Osteoblast (primary cell): ENCODE measurements at regions not wholly inside any gene's neighbourhood (a gene's known extent, or its start where the extent isn't known, plus 50 kb on each side); places are given as distances from the start of the nearest gene placed in this dataset.

Experiments
- DNase-seq: peaks from one replicate; pipeline ENCODE4 v3.0.0; 2011; ENCODE audit warnings: low spot score, mixed read lengths; ENCODE audit not compliant: insufficient read length; ENCODE audit errors: missing footprints
- H2AFZ ChIP-seq: 2 replicates; pipeline ENCODE4 v1.6.0; 2011; ENCODE audit warnings: mild to moderate bottlenecking, low read length
- H3K27ac ChIP-seq: 2 replicates; pipeline ENCODE4 v1.5.1; 2011; ENCODE audit warnings: mild to moderate bottlenecking, low read depth, low read length, moderate library complexity
- H3K27me3 ChIP-seq: 2 replicates; pipeline ENCODE4 v1.6.0; 2012; ENCODE audit warnings: mild to moderate bottlenecking, control low read depth, inconsistent platforms, low read length, moderate library complexity; ENCODE audit not compliant: insufficient read depth
- H3K36me3 ChIP-seq: 2 replicates; pipeline ENCODE4 v1.5.1; 2011; ENCODE audit warnings: mild to moderate bottlenecking, low read length, control low read depth, moderate library complexity; ENCODE audit not compliant: insufficient read depth
- H3K4me1 ChIP-seq: 2 replicates; pipeline ENCODE4 v1.5.1; 2011; ENCODE audit warnings: mild to moderate bottlenecking, low read length, control low read depth, moderate library complexity; ENCODE audit not compliant: insufficient read depth
- H3K4me2 ChIP-seq: 2 replicates; pipeline ENCODE4 v1.6.0; 2011; ENCODE audit warnings: mild to moderate bottlenecking, low read length; ENCODE audit not compliant: insufficient read depth
- H3K4me3 ChIP-seq: fragments of 200-600 bp; sonication (generic); 3 replicates; pipeline ENCODE4 v1.5.1; 2012; ENCODE audit warnings: mild to moderate bottlenecking, low read length, inconsistent platforms; ENCODE audit not compliant: insufficient read depth
- H3K79me2 ChIP-seq: 2 replicates; pipeline ENCODE4 v1.6.0; 2012; ENCODE audit warnings: mild to moderate bottlenecking, low read length, control low read depth, inconsistent platforms; ENCODE audit not compliant: insufficient read depth
- H3K9me3 ChIP-seq: 2 replicates; pipeline ENCODE4 v1.5.1; 2011; ENCODE audit warnings: low read depth, low read length, control low read depth
- H4K20me1 ChIP-seq: 2 replicates; pipeline ENCODE4 v1.6.0; 2012; ENCODE audit warnings: mild to moderate bottlenecking, low read length, control low read depth; ENCODE audit not compliant: insufficient read depth
- CTCF ChIP-seq: IDR thresholded peaks from 2 replicates; pipeline ENCODE4 v1.5.1; 2011; ENCODE audit warnings: mild to moderate bottlenecking, low read depth, low read length, moderate library complexity; ENCODE audit errors: extremely low read depth

DNA sequence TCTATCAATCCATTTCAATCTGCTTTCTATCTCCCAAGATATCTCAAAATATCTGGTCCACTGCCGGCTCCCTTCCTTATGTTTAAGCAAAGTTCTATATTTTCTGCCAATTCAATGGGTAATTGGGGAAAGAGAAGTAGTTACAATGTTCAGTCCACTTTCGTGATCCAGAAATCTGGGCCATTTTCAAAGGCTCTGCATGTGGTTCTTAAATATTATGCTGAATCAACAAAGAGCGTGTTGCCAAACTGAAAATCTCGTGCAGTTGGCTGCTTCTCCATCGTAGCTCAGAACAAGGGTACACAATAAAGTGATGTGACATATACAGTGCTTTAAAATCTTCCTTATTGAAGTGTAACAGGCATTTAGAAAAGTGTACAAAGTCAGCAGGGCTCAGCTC lies 863.1 kb downstream of the RNF144A start:
- no peak for TF ChIP-seq CTCF

GRCh38 chr2:7785700-7786099 lies 868.5 kb downstream of the RNF144A start:
- no peaks in the 10 kb centered on the region for H3K79me2 ChIP-seq
- no peaks in the 10 kb centered on the region for H3K36me3 ChIP-seq
- H2AFZ ChIP-seq = no peak overlapping the region
- no peak overlapping the region for H3K27ac ChIP-seq
- TF ChIP-seq CTCF = no peak
- no peaks in the 10 kb centered on the region for H3K27me3 ChIP-seq
- no peak for DNase-seq
- no peaks in the 10 kb centered on the region for H4K20me1 ChIP-seq
- no peak overlapping the region for H3K4me3 ChIP-seq
- no peaks in the 10 kb centered on the region for H3K4me1 ChIP-seq
- no peaks in the 10 kb centered on the region for H3K9me3 ChIP-seq
- H3K4me2 ChIP-seq = no peak overlapping the region

More for the DNA sequence above, 863.1 kb downstream of the RNF144A start:
- H3K4me1 ChIP-seq = no peaks in the 10 kb centered on the region
- no peak overlapping the region for H2AFZ ChIP-seq
- H3K79me2 ChIP-seq = no peaks in the 10 kb centered on the region
- no peaks in the 10 kb centered on the region for H3K9me3 ChIP-seq
- no peak overlapping the region for H3K4me3 ChIP-seq
- no peaks in the 10 kb centered on the region for H4K20me1 ChIP-seq
- H3K27me3 ChIP-seq = no peaks in the 10 kb centered on the region
- no peak overlapping the region for H3K4me2 ChIP-seq
- H3K27ac ChIP-seq = no peak overlapping the region
- no peaks in the 10 kb centered on the region for H3K36me3 ChIP-seq
- no peak for DNase-seq

GRCh38 chr2:7788736-7789135 lies 871.5 kb downstream of the RNF144A start:
- H3K27me3 ChIP-seq = no peaks in the 10 kb centered on the region
- no peak for TF ChIP-seq CTCF
- DNase-seq = no peak
- H3K27ac ChIP-seq = no peak overlapping the region
- H2AFZ ChIP-seq = no peak overlapping the region
- H4K20me1 ChIP-seq = no peaks in the 10 kb centered on the region
- H3K36me3 ChIP-seq = no peaks in the 10 kb centered on the region
- no peaks in the 10 kb centered on the region for H3K9me3 ChIP-seq
- no peaks in the 10 kb centered on the region for H3K79me2 ChIP-seq
- H3K4me2 ChIP-seq = no peak overlapping the region
- no peak overlapping the region for H3K4me3 ChIP-seq
- no peaks in the 10 kb centered on the region for H3K4me1 ChIP-seq

GRCh38 chr2:7792031-7792651 lies 874.9 kb downstream of the RNF144A start:
- DNase-seq = no peak
- H2AFZ ChIP-seq = no peak overlapping the region
- no peaks in the 10 kb centered on the region for H3K4me1 ChIP-seq
- no peaks in the 10 kb centered on the region for H3K36me3 ChIP-seq
- no peaks in the 10 kb centered on the region for H3K27me3 ChIP-seq
- H3K4me3 ChIP-seq = no peak overlapping the region
- H3K27ac ChIP-seq = no peak overlapping the region
- no peak overlapping the region for H3K4me2 ChIP-seq
- H3K9me3 ChIP-seq = no peaks in the 10 kb centered on the region
- no peaks in the 10 kb centered on the region for H4K20me1 ChIP-seq
- H3K79me2 ChIP-seq = no peaks in the 10 kb centered on the region
- TF ChIP-seq CTCF = no peak
